HCT116 (cell line): ENCODE measurements at regions not wholly inside any gene's neighbourhood (a gene's known extent, or its start where the extent isn't known, plus 50 kb on each side); places are given as distances from the start of the nearest gene placed in this dataset.
"Not testable (repeated sequence)": the region's sequence is repeated elsewhere in the genome, so short reads cannot be mapped to it uniquely, and the experiment has no call there.

Source experiments
- ATAC-seq: fragments of 200-7000 bp; cut with Tn5 transposase; 2 replicates; pipeline ENCODE4 v1.9.1; 2020; ENCODE audit warnings: mild to moderate bottlenecking, moderate library complexity
- BruUV-seq: library from RNA; stranded (reverse); fragments of 400-500 nt; replicated peaks from 2 replicates; lab custom pipeline; 2021; lab: Mats Ljungman, UMichigan
- CTCF ChIA-PET: fragments of 300-600 bp; sonication (Branson Sonifier 250); formaldehyde crosslinking; loops from one replicate; lab custom pipeline; 2021; ENCODE audit warnings: antibody characterized with exemption; lab: Charles Lee
- POLR2A ChIA-PET: fragments of 300-600, 350-600 bp; sonication (Branson Sonifier 250); formaldehyde crosslinking; loops from one replicate; lab custom pipeline; 2021; ENCODE audit warnings: antibody characterized with exemption; lab: Charles Lee
- RAD21 ChIA-PET, 2 experiments: fragments of 300-600 bp; sonication (Branson Sonifier 250); formaldehyde crosslinking; loops; one replicate each; lab custom pipeline; 2023; ENCODE audit warnings: low total read pairs in 2 of 2; ENCODE audit not compliant: uncharacterized antibody in 2 of 2, unreplicated experiment in 2 of 2, low non-redundant PET in 1 of 2; lab: Charles Lee
- DNase-seq: peaks from one replicate; pipeline ENCODE4 v3.0.0-alpha.2; 2010; ENCODE audit warnings: low read depth, low spot score
- H2AFZ ChIP-seq: fragments of 200-600 bp; shearing (Covaris generic), sonication (generic); 2 replicates; pipeline ENCODE4 v1.6.1; 2017; ENCODE audit warnings: low read depth, mixed run types, mixed read lengths, antibody characterized with exemption, low read length; ENCODE audit not compliant: poor library complexity, severe bottlenecking
- H3K27ac ChIP-seq: 2 replicates; pipeline ENCODE4 v1.5.1; 2012; ENCODE audit warnings: low read depth, low read length
- H3K27me3 ChIP-seq: fragments of 200-600 bp; sonication (generic); 2 replicates; pipeline ENCODE4 v1.6.1; 2016; ENCODE audit warnings: mixed run types, low read length, mixed read lengths; ENCODE audit not compliant: insufficient read depth
- H3K36me3 ChIP-seq, 2 experiments: fragments of 200-500 bp in 1 of 2; fragments of 200-600 bp in 1 of 2; sonication (Bioruptor generic) in 1 of 2; sonication (generic) in 1 of 2; 2 replicates each; pipeline versions ENCODE4 v1.5.1 to v1.6.1; 2014 to 2016; ENCODE audit warnings: low read length in 2 of 2, inconsistent platforms in 1 of 2, mixed read lengths in 1 of 2, mixed run types in 1 of 2; ENCODE audit not compliant: insufficient read depth in 2 of 2, control insufficient read depth in 1 of 2
- H3K4me1 ChIP-seq, 2 experiments: fragments of 200-600 bp in 1 of 2; sonication (generic) in 1 of 2; 2 replicates each; pipeline versions ENCODE4 v1.5.1 to v1.6.1; 2012 to 2017; ENCODE audit warnings: low read length in 2 of 2, inconsistent platforms in 1 of 2, mild to moderate bottlenecking in 1 of 2, mixed read lengths in 1 of 2, mixed run types in 1 of 2, moderate library complexity in 1 of 2; ENCODE audit not compliant: insufficient read depth in 2 of 2, control insufficient read depth in 1 of 2
- H3K4me2 ChIP-seq: fragments of 200-600 bp; sonication (generic); 2 replicates; pipeline ENCODE4 v1.6.1; 2017; ENCODE audit warnings: mixed run types, low read length, mixed read lengths
- H3K4me3 ChIP-seq, 2 experiments: fragments of 200-600 bp in 1 of 2; sonication (generic) in 1 of 2; replicated peaks in 1 of 2; 2 replicates each; pipeline ENCODE4 v1.5.1; 2011 to 2016; ENCODE audit warnings: low read length in 2 of 2, control low read depth in 1 of 2, low read depth in 1 of 2, mild to moderate bottlenecking in 1 of 2, mixed read lengths in 1 of 2, mixed run types in 1 of 2
- H3K79me2 ChIP-seq: fragments of 200-600 bp; sonication (generic); 2 replicates; pipeline ENCODE4 v1.6.1; 2017; ENCODE audit warnings: mild to moderate bottlenecking, mixed run types, low read length, moderate library complexity, mixed read lengths; ENCODE audit not compliant: insufficient read depth
- H3K9ac ChIP-seq: fragments of 200-600 bp; sonication (generic); 2 replicates; pipeline ENCODE4 v1.6.1; 2016; ENCODE audit warnings: low read length, mixed read lengths
- H3K9me2 ChIP-seq: fragments of 200-600 bp; sonication (generic), shearing (Covaris generic); 2 replicates; pipeline ENCODE4 v1.6.1; 2017; ENCODE audit warnings: mixed run types, mild to moderate bottlenecking, moderate library complexity; ENCODE audit not compliant: insufficient read depth
- H3K9me3 ChIP-seq, 2 experiments: fragments of 200-500 bp in 1 of 2; fragments of 200-600 bp in 1 of 2; sonication (Bioruptor generic) in 1 of 2; sonication (generic) in 1 of 2; 2 replicates each; pipeline ENCODE4 v1.6.1; 2014 to 2017; ENCODE audit warnings: low read length in 2 of 2, mixed read lengths in 2 of 2, inconsistent platforms in 1 of 2, low read depth in 1 of 2, mild to moderate bottlenecking in 1 of 2, mixed run types in 1 of 2, moderate library complexity in 1 of 2; ENCODE audit not compliant: control insufficient read depth in 1 of 2, insufficient read depth in 1 of 2
- H4K20me1 ChIP-seq: fragments of 200-600 bp; sonication (generic), shearing (Covaris generic); 2 replicates; pipeline ENCODE4 v1.6.1; 2017; ENCODE audit warnings: mixed run types, mild to moderate bottlenecking, moderate library complexity; ENCODE audit not compliant: insufficient read depth
- POLR2A ChIP-seq: IDR thresholded peaks from 2 replicates; pipeline ENCODE4 v1.7.0; 2011; ENCODE audit warnings: borderline replicate concordance; ENCODE audit not compliant: insufficient read depth, insufficient read length; ENCODE audit errors: extremely low read depth
- TCF7L2 ChIP-seq: IDR thresholded peaks from 2 replicates; pipeline ENCODE4 v1.7.0; 2011; ENCODE audit warnings: borderline replicate concordance, inconsistent platforms; ENCODE audit not compliant: insufficient read depth, insufficient read length; ENCODE audit errors: extremely low read depth
- ZNF274 ChIP-seq: fragments of 200-500 bp; sonication (Bioruptor generic); IDR thresholded peaks from 2 replicates; pipeline ENCODE4 v1.6.1; 2014; ENCODE audit warnings: mild to moderate bottlenecking, low read depth, low read length, inconsistent platforms
- intact Hi-C: fragments of 100-400 bp; cut with micrococcal nuclease; formaldehyde crosslinking; loops from 2 replicates; pipeline ENCODE4 v1.10.0; 2022
- TF ChIP-seq, protein P1 (sequence below): IDR thresholded peaks from 2 replicates; pipeline ENCODE4 v1.6.1; 2012
- TF ChIP-seq, protein P2 (sequence below): IDR thresholded peaks from 2 replicates; pipeline ENCODE4 v1.6.1; 2012

DNA sequence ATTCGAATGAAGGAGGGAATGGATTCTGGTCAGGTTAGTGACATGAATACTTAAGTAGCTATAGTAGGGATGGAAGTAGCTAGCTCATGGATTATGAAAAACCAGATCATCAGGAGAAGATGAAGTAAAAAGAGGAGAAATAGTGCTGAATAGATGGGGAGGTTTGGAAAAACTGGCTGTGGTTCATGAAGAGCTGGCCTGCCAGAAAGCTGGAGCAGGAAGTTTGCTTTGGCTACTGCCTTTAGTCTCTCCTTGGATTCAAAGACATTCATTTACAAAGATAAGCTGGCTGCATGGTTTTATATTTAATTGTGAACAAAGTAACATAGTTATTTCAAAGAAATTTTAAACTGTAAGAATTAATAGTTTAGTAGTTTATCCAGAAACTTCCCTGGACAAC lies 567.0 kb downstream of the RIT2 start:
- H3K9me3 ChIP-seq = peaks cover 4 to 17% of the 10 kb centered on the region in 2 experiments; a peak in 2 of 4 replicates
- no peak overlapping the region for H3K9ac ChIP-seq
- ChIA-PET RAD21 (no interaction called here), POLR2A (no interaction called here), CTCF (no interaction called here)
- TF ChIP-seq ZNF274 (no peak), POLR2A (no peak)
- TF ChIP-seq, protein P1, sequence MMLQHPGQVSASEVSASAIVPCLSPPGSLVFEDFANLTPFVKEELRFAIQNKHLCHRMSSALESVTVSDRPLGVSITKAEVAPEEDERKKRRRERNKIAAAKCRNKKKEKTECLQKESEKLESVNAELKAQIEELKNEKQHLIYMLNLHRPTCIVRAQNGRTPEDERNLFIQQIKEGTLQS = no peak
- TF ChIP-seq, protein P2, sequence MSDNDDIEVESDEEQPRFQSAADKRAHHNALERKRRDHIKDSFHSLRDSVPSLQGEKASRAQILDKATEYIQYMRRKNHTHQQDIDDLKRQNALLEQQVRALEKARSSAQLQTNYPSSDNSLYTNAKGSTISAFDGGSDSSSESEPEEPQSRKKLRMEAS = no peak
- H4K20me1 ChIP-seq = no peaks in the 10 kb centered on the region
- H3K27ac ChIP-seq = no peak overlapping the region
- no peaks in the 10 kb centered on the region for H3K79me2 ChIP-seq
- H3K4me3 ChIP-seq = no peak overlapping the region
- intact Hi-C loops = no loop called here
- BruUV-seq = no TSS peak
- H2AFZ ChIP-seq = no peak overlapping the region
- H3K36me3 ChIP-seq = no peaks in the 10 kb centered on the region
- H3K4me1 ChIP-seq = no peaks in the 10 kb centered on the region
- H3K27me3 ChIP-seq = no peaks in the 10 kb centered on the region
- ATAC-seq = no peak
- no peak overlapping the region for H3K4me2 ChIP-seq
- H3K9me2 ChIP-seq = no peaks in the 10 kb centered on the region
- DNase-seq = no peak

DNA sequence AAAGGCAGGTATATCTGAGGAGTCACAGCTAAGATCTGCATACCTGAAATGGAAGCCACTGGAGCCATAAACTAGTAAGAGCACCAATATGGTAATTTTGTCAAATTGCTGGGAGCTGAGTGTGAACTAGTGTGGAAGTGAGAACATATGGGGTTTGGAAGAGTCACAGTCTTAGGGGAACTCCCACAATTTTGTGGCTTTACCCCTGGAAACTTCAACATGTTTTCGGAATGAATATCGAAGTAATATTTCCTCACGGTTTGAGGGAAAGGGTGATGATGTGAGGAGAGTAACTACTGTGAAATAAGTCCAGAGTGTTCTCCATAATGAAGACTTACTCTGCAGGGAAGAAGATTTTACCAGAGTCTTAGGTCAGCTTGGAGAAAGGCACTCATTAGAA lies 565.9 kb downstream of the RIT2 start:
- H3K9me2 ChIP-seq = no peaks in the 10 kb centered on the region
- H3K4me2 ChIP-seq = no peak overlapping the region
- TF ChIP-seq POLR2A (no peak), TCF7L2 (no peak)
- POLR2A ChIA-PET = no interaction called here
- no TSS peak for BruUV-seq
- H3K79me2 ChIP-seq = no peaks in the 10 kb centered on the region
- H3K9me3 ChIP-seq = peaks cover 4 to 16% of the 10 kb centered on the region in 2 experiments; a peak in 1 of 4 replicates
- no peak overlapping the region for H3K27ac ChIP-seq
- CTCF ChIA-PET = no interaction called here
- no peak overlapping the region for H2AFZ ChIP-seq
- H3K4me3 ChIP-seq = no peak overlapping the region
- RAD21 ChIA-PET = no interaction called here
- H3K27me3 ChIP-seq = no peaks in the 10 kb centered on the region
- H3K4me1 ChIP-seq = no peaks in the 10 kb centered on the region
- intact Hi-C loops = no loop called here
- H3K36me3 ChIP-seq = no peaks in the 10 kb centered on the region
- DNase-seq (no peak), ATAC-seq (no peak)
- H4K20me1 ChIP-seq = no peaks in the 10 kb centered on the region
- no peak overlapping the region for H3K9ac ChIP-seq

DNA sequence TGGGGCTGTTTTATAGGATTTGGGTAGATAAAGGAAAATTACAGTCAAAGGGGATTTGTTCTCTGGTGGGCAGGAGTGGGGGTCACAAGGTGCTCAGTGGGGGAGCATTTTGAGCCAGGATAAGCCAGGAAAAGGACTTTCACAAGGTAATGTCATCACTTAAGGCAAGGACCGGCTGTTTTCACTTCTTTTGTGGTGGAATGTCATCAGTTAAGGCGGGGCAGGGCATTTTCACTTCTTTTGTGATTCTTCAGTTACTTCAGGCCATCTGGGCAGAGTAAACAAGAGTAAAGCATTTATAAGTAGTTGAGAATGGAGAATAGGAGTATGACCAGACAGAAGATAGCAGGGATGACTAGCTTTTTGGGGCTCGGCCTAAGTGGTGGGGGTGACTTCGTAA lies 562.9 kb downstream of the RIT2 start:
- H3K9ac ChIP-seq, H2AFZ ChIP-seq, H4K20me1 ChIP-seq, RAD21 ChIA-PET, H3K9me2 ChIP-seq, DNase-seq, BruUV-seq, CTCF ChIA-PET, H3K27ac ChIP-seq, intact Hi-C loops, POLR2A ChIA-PET, H3K4me2 ChIP-seq, H3K4me3 ChIP-seq, H3K36me3 ChIP-seq, H3K4me1 ChIP-seq, H3K27me3 ChIP-seq, ATAC-seq, H3K79me2 ChIP-seq, H3K9me3 ChIP-seq: not testable (repeated sequence)
